Uterus (tissue), 3 donors: ENCODE measurements at regions not wholly inside any gene's neighbourhood (a gene's known extent, or its start where the extent isn't known, plus 50 kb on each side); places are given as distances from the start of the nearest gene placed in this dataset.

Experiments used
- DNase-seq, 2 donors: peaks; one replicate each; pipeline ENCODE4 v3.0.0-alpha.2; 2019 to 2020
- H3K27ac ChIP-seq, 2 donors: fragments of 200-600 bp; sonication (generic); 1 replicate in 1 of 2; 2 replicates in 1 of 2; pipeline ENCODE4 v1.5.1; 2016 to 2018
- H3K27me3 ChIP-seq, 2 donors: fragments of 200-600 bp; sonication (generic); one replicate each; pipeline ENCODE4 v1.5.1; 2018 to 2019; ENCODE audit warnings: control low read depth in 1 of 2
- H3K36me3 ChIP-seq, 2 donors: fragments of 200-600 bp; sonication (generic); one replicate each; pipeline ENCODE4 v1.5.1; 2019; ENCODE audit warnings: control low read depth in 1 of 2
- H3K4me1 ChIP-seq, 2 donors: fragments of 200-600 bp; sonication (generic); one replicate each; pipeline ENCODE4 v1.5.1; 2018 to 2019; ENCODE audit warnings: control low read depth in 1 of 2
- H3K4me3 ChIP-seq, 2 donors: fragments of 200-600 bp; sonication (generic); 1 replicate in 1 of 2; 2 replicates in 1 of 2; pipeline ENCODE4 v1.5.1; 2018 to 2019; ENCODE audit warnings: mild to moderate bottlenecking in 1 of 2
- H3K9me3 ChIP-seq, 2 donors: fragments of 200-600 bp; sonication (generic); one replicate each; pipeline ENCODE4 v1.5.1; 2019; ENCODE audit warnings: control low read depth in 1 of 2
- POLR2A ChIP-seq, 2 donors: fragments of 450-650 bp; IDR thresholded peaks; one replicate each; pipeline ENCODE4 v1.6.1; 2016; ENCODE audit warnings: antibody characterized with exemption in 2 of 2, mild to moderate bottlenecking in 1 of 2, moderate library complexity in 1 of 2
- intact Hi-C: fragments of 100-400 bp; cut with DNase I; formaldehyde crosslinking; loops from one replicate; pipeline ENCODE4 v1.15.1; 2023; ENCODE audit warnings: low total_unique reads
- TF ChIP-seq, protein P1 (sequence below), 4 experiments: fragments of 200-600 bp in 2 of 4; fragments of 450-650 bp in 2 of 4; sonication (generic) in 2 of 4; IDR thresholded peaks; one replicate each; pipeline ENCODE4 v1.5.1; 2016 to 2019; ENCODE audit warnings: antibody characterized with exemption in 4 of 4, mild to moderate bottlenecking in 2 of 4, moderate library complexity in 1 of 4
- donor health status: DM: yes; HTN: yes; CAD: no.

GRCh38 chr12:107248187-107248586 is 154.8 kb upstream of the CRY1 start:
- intact Hi-C loops: no loop called here

GRCh38 chr12:107251288-107251687 is 157.9 kb upstream of the CRY1 start:
- intact Hi-C loops: no loop called here
- H3K27me3 ChIP-seq: no peaks in the 10 kb centered on the region
- DNase-seq: no peak
- H3K4me3 ChIP-seq: no peak overlapping the region
- TF ChIP-seq, protein P1, sequence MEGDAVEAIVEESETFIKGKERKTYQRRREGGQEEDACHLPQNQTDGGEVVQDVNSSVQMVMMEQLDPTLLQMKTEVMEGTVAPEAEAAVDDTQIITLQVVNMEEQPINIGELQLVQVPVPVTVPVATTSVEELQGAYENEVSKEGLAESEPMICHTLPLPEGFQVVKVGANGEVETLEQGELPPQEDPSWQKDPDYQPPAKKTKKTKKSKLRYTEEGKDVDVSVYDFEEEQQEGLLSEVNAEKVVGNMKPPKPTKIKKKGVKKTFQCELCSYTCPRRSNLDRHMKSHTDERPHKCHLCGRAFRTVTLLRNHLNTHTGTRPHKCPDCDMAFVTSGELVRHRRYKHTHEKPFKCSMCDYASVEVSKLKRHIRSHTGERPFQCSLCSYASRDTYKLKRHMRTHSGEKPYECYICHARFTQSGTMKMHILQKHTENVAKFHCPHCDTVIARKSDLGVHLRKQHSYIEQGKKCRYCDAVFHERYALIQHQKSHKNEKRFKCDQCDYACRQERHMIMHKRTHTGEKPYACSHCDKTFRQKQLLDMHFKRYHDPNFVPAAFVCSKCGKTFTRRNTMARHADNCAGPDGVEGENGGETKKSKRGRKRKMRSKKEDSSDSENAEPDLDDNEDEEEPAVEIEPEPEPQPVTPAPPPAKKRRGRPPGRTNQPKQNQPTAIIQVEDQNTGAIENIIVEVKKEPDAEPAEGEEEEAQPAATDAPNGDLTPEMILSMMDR (IDR thresholded peaks at IDR 0.05): no peak
- TF ChIP-seq POLR2A (IDR thresholded peaks at IDR 0.05): no peak
- H3K27ac ChIP-seq: no peak overlapping the region
- H3K36me3 ChIP-seq: no peaks in the 10 kb centered on the region
- no peaks in the 10 kb centered on the region for H3K4me1 ChIP-seq
- H3K9me3 ChIP-seq: no peaks in the 10 kb centered on the region

More at GRCh38 chr12:107248187-107248586, 154.8 kb upstream of the CRY1 start:
- no peak for DNase-seq
- Histone ChIP-seq H3K4me1 (no peaks in the 10 kb centered on the region), H3K36me3 (no peaks in the 10 kb centered on the region), H3K27ac (no peak overlapping the region), H3K27me3 (no peaks in the 10 kb centered on the region), H3K4me3 (no peak overlapping the region), H3K9me3 (no peaks in the 10 kb centered on the region)
- TF ChIP-seq, protein P1 (IDR thresholded peaks at IDR 0.05): no peak
- no peak for TF ChIP-seq POLR2A (IDR thresholded peaks at IDR 0.05)

DNA sequence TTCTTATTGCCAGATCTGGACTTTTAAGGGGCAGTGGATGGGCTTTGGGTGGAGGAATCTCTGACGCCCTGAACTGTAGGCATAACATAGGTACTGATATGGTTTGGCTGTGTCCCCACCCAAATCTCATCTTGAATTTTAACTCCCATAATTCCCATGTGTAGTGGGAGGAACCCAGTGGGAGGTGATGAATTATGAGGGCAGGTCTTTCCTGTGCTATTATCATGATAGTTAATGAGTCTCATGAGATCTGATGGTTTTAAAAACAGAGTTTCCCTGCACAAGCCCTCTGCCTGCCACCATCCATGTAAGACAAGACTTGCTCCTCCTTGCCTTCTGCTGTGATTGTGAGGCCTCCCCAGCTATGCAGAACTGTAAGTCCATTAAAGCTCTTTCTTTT is 160.0 kb upstream of the CRY1 start:
- DNase-seq: no peak
- TF ChIP-seq, protein P1 (IDR thresholded peaks at IDR 0.05): no peak
- no peak for TF ChIP-seq POLR2A (IDR thresholded peaks at IDR 0.05)
- Histone ChIP-seq H3K36me3 (no peaks in the 10 kb centered on the region), H3K4me3 (no peak overlapping the region), H3K27me3 (no peaks in the 10 kb centered on the region), H3K27ac (no peak overlapping the region), H3K9me3 (no peaks in the 10 kb centered on the region), H3K4me1 (no peaks in the 10 kb centered on the region)
- intact Hi-C loops: no loop called here

- TF ChIP-seq POLR2A (IDR thresholded peaks at IDR 0.05): no peak
- TF ChIP-seq, protein P1 (IDR thresholded peaks at IDR 0.05): no peak
- intact Hi-C loops: no loop called here
Observed at GRCh38 chr12:107254258-107254856, 161.0 kb upstream of the CRY1 start.

GRCh38 chr12:107258780-107259179 is 165.4 kb upstream of the CRY1 start:
- no peak for DNase-seq
- H3K36me3 ChIP-seq: no peaks in the 10 kb centered on the region
- no peak overlapping the region for H3K27ac ChIP-seq
- TF ChIP-seq, protein P1 (IDR thresholded peaks at IDR 0.05): no peak
- no peak for TF ChIP-seq POLR2A (IDR thresholded peaks at IDR 0.05)
- intact Hi-C loops: no loop called here
- H3K9me3 ChIP-seq: no peaks in the 10 kb centered on the region
- no peaks in the 10 kb centered on the region for H3K4me1 ChIP-seq
- no peak overlapping the region for H3K4me3 ChIP-seq
- no peaks in the 10 kb centered on the region for H3K27me3 ChIP-seq

More at GRCh38 chr12:107254258-107254856, 161.0 kb upstream of the CRY1 start:
- Histone ChIP-seq H3K4me1 (no peaks in the 10 kb centered on the region), H3K27ac (no peak overlapping the region), H3K4me3 (no peak overlapping the region), H3K27me3 (no peaks in the 10 kb centered on the region), H3K9me3 (no peaks in the 10 kb centered on the region), H3K36me3 (no peaks in the 10 kb centered on the region)
- DNase-seq: no peak
